ENCODE measurements at regions not wholly inside any gene's neighbourhood (a gene's known extent, or its start where the extent isn't known, plus 50 kb on each side); places are given as distances from the start of the nearest gene placed in this dataset.

DNA sequence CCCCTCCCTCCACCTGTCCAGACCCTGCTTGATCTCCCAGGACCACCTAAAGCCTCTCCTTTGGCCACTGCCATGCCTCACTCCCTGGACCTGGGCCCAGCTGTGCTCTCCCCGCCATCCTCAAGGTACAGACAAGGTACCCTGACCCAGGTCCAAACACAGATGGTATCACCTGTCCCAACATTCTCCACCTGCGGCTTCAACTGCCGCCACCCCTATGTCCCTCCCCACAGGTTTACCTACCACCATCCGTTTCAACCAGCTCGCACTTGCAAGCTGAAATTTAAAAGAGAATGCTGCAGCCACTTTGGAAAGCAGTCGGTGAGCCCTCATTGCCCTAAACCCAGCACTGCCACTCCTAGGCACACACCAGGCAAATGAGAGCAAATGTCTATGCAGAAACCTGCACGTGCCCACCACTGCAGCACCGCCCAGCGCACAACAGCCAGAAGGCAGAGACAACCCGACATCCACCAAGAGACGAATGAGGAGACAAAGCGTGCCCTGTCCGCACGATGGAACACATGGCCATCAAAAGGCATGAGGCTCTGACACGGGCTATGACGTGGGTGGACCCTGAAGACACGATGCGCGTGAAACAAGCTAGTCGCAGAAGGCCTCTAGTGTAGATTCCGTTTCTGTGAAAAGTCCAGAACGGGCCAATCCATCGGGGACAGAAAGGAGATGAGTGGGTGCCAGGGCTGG is 71.0 kb downstream of the RFLNA start:
- no peaks in the 10 kb centered on the region for H4K20me1 ChIP-seq (ENCODE audit: low read depth, low read length)

More for the DNA sequence above, 71.0 kb downstream of the RFLNA start:
- H3K36me3 ChIP-seq (ENCODE audit: low read length) = no peaks in the 10 kb centered on the region
- no peaks in the 10 kb centered on the region for H3F3A ChIP-seq (ENCODE audit: insufficient read depth)
- H3K4me3 ChIP-seq (ENCODE audit: insufficient read depth, low read length, poor library complexity, severe bottlenecking) = no peak overlapping the region
- no peak overlapping the region for H3K9ac ChIP-seq (ENCODE audit: low read length)
- no peak for TF ChIP-seq EZH2phosphoT487 (conservative IDR thresholded peaks at IDR 0.05; ENCODE audit: low read length)
- TF ChIP-seq, protein P1, sequence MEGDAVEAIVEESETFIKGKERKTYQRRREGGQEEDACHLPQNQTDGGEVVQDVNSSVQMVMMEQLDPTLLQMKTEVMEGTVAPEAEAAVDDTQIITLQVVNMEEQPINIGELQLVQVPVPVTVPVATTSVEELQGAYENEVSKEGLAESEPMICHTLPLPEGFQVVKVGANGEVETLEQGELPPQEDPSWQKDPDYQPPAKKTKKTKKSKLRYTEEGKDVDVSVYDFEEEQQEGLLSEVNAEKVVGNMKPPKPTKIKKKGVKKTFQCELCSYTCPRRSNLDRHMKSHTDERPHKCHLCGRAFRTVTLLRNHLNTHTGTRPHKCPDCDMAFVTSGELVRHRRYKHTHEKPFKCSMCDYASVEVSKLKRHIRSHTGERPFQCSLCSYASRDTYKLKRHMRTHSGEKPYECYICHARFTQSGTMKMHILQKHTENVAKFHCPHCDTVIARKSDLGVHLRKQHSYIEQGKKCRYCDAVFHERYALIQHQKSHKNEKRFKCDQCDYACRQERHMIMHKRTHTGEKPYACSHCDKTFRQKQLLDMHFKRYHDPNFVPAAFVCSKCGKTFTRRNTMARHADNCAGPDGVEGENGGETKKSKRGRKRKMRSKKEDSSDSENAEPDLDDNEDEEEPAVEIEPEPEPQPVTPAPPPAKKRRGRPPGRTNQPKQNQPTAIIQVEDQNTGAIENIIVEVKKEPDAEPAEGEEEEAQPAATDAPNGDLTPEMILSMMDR (IDR thresholded peaks at IDR 0.05; ENCODE audit: insufficient read depth, low read length, poor library complexity, severe bottlenecking) = no peak
- no peak overlapping the region for H3K27ac ChIP-seq (ENCODE audit: low read depth, low read length)
- H3K79me2 ChIP-seq (ENCODE audit: insufficient read depth, low read length) = no peaks in the 10 kb centered on the region
- H3K9me3 ChIP-seq (ENCODE audit: insufficient read depth, low read length) = no peaks in the 10 kb centered on the region
- no peak overlapping the region for H3K4me2 ChIP-seq (ENCODE audit: low read depth, low read length, poor library complexity, severe bottlenecking)
- no peak overlapping the region for H2AFZ ChIP-seq (ENCODE audit: low read depth, low read length, severe bottlenecking)
- no peaks in the 10 kb centered on the region for H3K9me2 ChIP-seq (replicated peaks; ENCODE audit: insufficient read depth, low read length)
- no peaks in the 10 kb centered on the region for H3K27me3 ChIP-seq (ENCODE audit: low read length)

Data from SU-DHL-6 (cell line).